CD14-positive monocyte (primary cell): ENCODE measurements at regions not wholly inside any gene's neighbourhood (a gene's known extent, or its start where the extent isn't known, plus 50 kb on each side); places are given as distances from the start of the nearest gene placed in this dataset.

ENCODE experiments used
- DNase-seq, 3 donors: peaks; one replicate each; pipeline ENCODE4 v3.0.0-alpha.2; 2011 to 2022
- H2AFZ ChIP-seq: 2 replicates; pipeline ENCODE4 v1.6.0; 2012; ENCODE audit warnings: mild to moderate bottlenecking, low read depth, low read length, inconsistent platforms; ENCODE audit not compliant: insufficient read depth, poor library complexity, severe bottlenecking
- H3K27ac ChIP-seq, 2 donors: 1 replicate in 1 of 2; 2 replicates in 1 of 2; pipeline ENCODE4 v1.5.1; 2012 to 2013; ENCODE audit warnings: low read length in 2 of 2, control low read depth in 1 of 2, inconsistent platforms in 1 of 2, low read depth in 1 of 2, mild to moderate bottlenecking in 1 of 2
- H3K27me3 ChIP-seq, 2 donors: one replicate each; pipeline versions ENCODE4 v1.6.0 to v1.6.1; 2011 to 2013; ENCODE audit warnings: low read length in 2 of 2; ENCODE audit not compliant: control insufficient read depth in 2 of 2, insufficient read depth in 2 of 2
- H3K36me3 ChIP-seq, 2 donors: replicated peaks in 1 of 2; 1 replicate in 1 of 2; 2 replicates in 1 of 2; pipeline versions ENCODE4 v1.5.1 to v1.6.1; 2012 to 2013; ENCODE audit warnings: low read length in 2 of 2, control low read depth in 1 of 2, inconsistent platforms in 1 of 2, mild to moderate bottlenecking in 1 of 2; ENCODE audit not compliant: insufficient read depth in 2 of 2, control insufficient read depth in 1 of 2
- H3K4me1 ChIP-seq, 2 donors: 1 replicate in 1 of 2; 2 replicates in 1 of 2; pipeline versions ENCODE4 v1.5.1 to v1.6.1; 2012 to 2013; ENCODE audit warnings: low read length in 2 of 2, control low read depth in 1 of 2, inconsistent platforms in 1 of 2, mild to moderate bottlenecking in 1 of 2, moderate library complexity in 1 of 2; ENCODE audit not compliant: insufficient read depth in 2 of 2, control insufficient read depth in 1 of 2
- H3K4me2 ChIP-seq: replicated peaks from 2 replicates; pipeline ENCODE3; 2012; ENCODE audit warnings: low read length, moderate library complexity, mild to moderate bottlenecking; ENCODE audit not compliant: poor library complexity, severe bottlenecking; ENCODE audit errors: extremely low read depth
- H3K4me3 ChIP-seq, 3 experiments: fragments of 200-600 bp in 1 of 3; sonication (generic) in 1 of 3; replicated peaks in 1 of 3; 1 replicate in 2 of 3; 2 replicates in 1 of 3; pipeline ENCODE4 v1.5.1; 2011 to 2013; ENCODE audit warnings: low read length in 3 of 3, mild to moderate bottlenecking in 3 of 3, control low read depth in 2 of 3, low read depth in 2 of 3, inconsistent platforms in 1 of 3, moderate library complexity in 1 of 3
- H3K79me2 ChIP-seq: 2 replicates; pipeline ENCODE4 v1.6.0; 2012; ENCODE audit warnings: mild to moderate bottlenecking, control low read depth, inconsistent platforms, low read length, moderate library complexity; ENCODE audit not compliant: insufficient read depth
- H3K9ac ChIP-seq: 2 replicates; pipeline ENCODE4 v1.6.0; 2017; ENCODE audit warnings: low read length, mild to moderate bottlenecking; ENCODE audit not compliant: insufficient read depth, poor library complexity, severe bottlenecking
- H3K9me3 ChIP-seq, 2 donors: replicated peaks in 1 of 2; 1 replicate in 1 of 2; 2 replicates in 1 of 2; pipeline versions ENCODE4 v1.5.1 to v1.6.1; 2012 to 2013; ENCODE audit warnings: low read length in 2 of 2, control low read depth in 1 of 2; ENCODE audit not compliant: control insufficient read depth in 1 of 2, insufficient read depth in 1 of 2
- H4K20me1 ChIP-seq: 2 replicates; pipeline ENCODE4 v1.6.0; 2012; ENCODE audit warnings: mild to moderate bottlenecking, low read length, control low read depth, moderate library complexity; ENCODE audit not compliant: insufficient read depth
- H3K27ac Mint-ChIP-seq, 7 donors: one replicate each; pipeline ENCODE4 v1.8.0; 2020; ENCODE audit warnings: mild to moderate bottlenecking in 7 of 7, mixed read lengths in 7 of 7, moderate library complexity in 6 of 7, inconsistent platforms in 2 of 7
- H3K27me3 Mint-ChIP-seq, 3 donors: one replicate each; pipeline ENCODE4 v1.8.0; 2021 to 2022; ENCODE audit warnings: low read depth in 3 of 3, mild to moderate bottlenecking in 3 of 3, mixed read lengths in 3 of 3, moderate library complexity in 3 of 3, inconsistent platforms in 1 of 3
- H3K36me3 Mint-ChIP-seq, 2 donors: one replicate each; pipeline ENCODE4 v1.8.0; 2020; ENCODE audit warnings: mixed read lengths in 2 of 2, inconsistent platforms in 1 of 2, mild to moderate bottlenecking in 1 of 2
- H3K4me1 Mint-ChIP-seq: one replicate; pipeline ENCODE4 v1.8.0; 2020; ENCODE audit warnings: mild to moderate bottlenecking, mixed read lengths
- H3K4me3 Mint-ChIP-seq, 2 donors: one replicate each; pipeline ENCODE4 v1.8.0; 2020; ENCODE audit warnings: mild to moderate bottlenecking in 2 of 2, mixed read lengths in 2 of 2, moderate library complexity in 1 of 2
- H3K9me3 Mint-ChIP-seq, 7 donors: one replicate each; pipeline ENCODE4 v1.8.0; 2020 to 2022; ENCODE audit warnings: mixed read lengths in 7 of 7, mild to moderate bottlenecking in 6 of 7, moderate library complexity in 6 of 7, inconsistent platforms in 2 of 7
- CTCF ChIP-seq: fragments of 200-600 bp; IDR thresholded peaks from one replicate; pipeline ENCODE4 v1.8.0; 2022; ENCODE audit warnings: antibody characterized with exemption, mild to moderate bottlenecking
- WGBS: methylation state at CpG from one replicate; pipeline ENCODE4 v1.1.5; 2013; ENCODE audit warnings: missing lambda C conversion rate; ENCODE audit not compliant: insufficient coverage; 5-methylcytosine and 5-hydroxymethylcytosine counted together
- intact Hi-C, 2 donors: fragments of 100-400 bp; cut with micrococcal nuclease; formaldehyde crosslinking; loops; one replicate each; pipeline versions ENCODE4 v1.15.0 to v1.15.1; 2023

GRCh38 chr6:140480852-140481251 is 1106.4 kb upstream of the CITED2 start:
- 26% methylated on average over 2 of the region's 2 CpGs for WGBS
- Histone ChIP-seq H3K4me1 (no peaks in the 10 kb centered on the region), H3K4me3 (no peak overlapping the region), H3K27ac (no peak overlapping the region), H2AFZ (no peak overlapping the region), H3K27me3 (no peaks in the 10 kb centered on the region), H3K4me2 (no peak overlapping the region), H4K20me1 (no peaks in the 10 kb centered on the region), H3K9ac (no peak overlapping the region), H3K79me2 (no peaks in the 10 kb centered on the region), H3K36me3 (no peaks in the 10 kb centered on the region), H3K9me3 (no peaks in the 10 kb centered on the region)
- H3K36me3 Mint-ChIP-seq, result no peaks in the 10 kb centered on the region
- H3K9me3 Mint-ChIP-seq, result peaks cover 0 to 2% (median 0%) of the 10 kb centered on the region in 7 donors
- intact Hi-C loops, result no loop called here
- H3K4me3 Mint-ChIP-seq, result no peak overlapping the region
- DNase-seq, result no peak
- no peak for TF ChIP-seq CTCF
- H3K27ac Mint-ChIP-seq, result peak overlapping the region in 1 of 7 donors; percentile 23
- no peaks in the 10 kb centered on the region for H3K27me3 Mint-ChIP-seq
- H3K4me1 Mint-ChIP-seq, result peaks cover 2% of the 10 kb centered on the region

- Mint-ChIP-seq H3K4me1 (peaks cover 2% of the 10 kb centered on the region), H3K9me3 (peaks cover 0 to 4% (median 2%) of the 10 kb centered on the region in 7 donors), H3K4me3 (no peak overlapping the region), H3K36me3 (no peaks in the 10 kb centered on the region), H3K27ac (no peak overlapping the region), H3K27me3 (no peaks in the 10 kb centered on the region)
- WGBS, result no CpG with 5 or more reads among the region's 3 CpGs
- Histone ChIP-seq H3K4me3 (no peak overlapping the region), H3K4me2 (no peak overlapping the region), H2AFZ (no peak overlapping the region), H3K27me3 (no peaks in the 10 kb centered on the region), H3K79me2 (no peaks in the 10 kb centered on the region), H3K9ac (no peak overlapping the region), H3K9me3 (no peaks in the 10 kb centered on the region), H3K36me3 (no peaks in the 10 kb centered on the region), H4K20me1 (no peaks in the 10 kb centered on the region), H3K4me1 (no peaks in the 10 kb centered on the region), H3K27ac (no peak overlapping the region)
- intact Hi-C loops, result no loop called here
- DNase-seq, result no peak
- no peak for TF ChIP-seq CTCF
These were observed 1104.2 kb upstream of the CITED2 start for GRCh38 chr6:140478631-140479030.
